CD4-positive, alpha-beta memory T cell (primary cell): ENCODE measurements at regions not wholly inside any gene's neighbourhood (a gene's known extent, or its start where the extent isn't known, plus 50 kb on each side); places are given as distances from the start of the nearest gene placed in this dataset.
"Not testable (repeated sequence)": the region's sequence is repeated elsewhere in the genome, so short reads cannot be mapped to it uniquely, and the experiment has no call there.

Experiments
- CTCF ChIA-PET: fragments of 350-600 bp; sonication (Branson Sonifier 250); formaldehyde crosslinking; loops from one replicate; lab custom pipeline; 2021; ENCODE audit warnings: inconsistent platforms; ENCODE audit not compliant: partially characterized antibody; lab: Charles Lee
- POLR2A ChIA-PET: fragments of 350-600 bp; sonication (Branson Sonifier 250); formaldehyde crosslinking; loops from one replicate; lab custom pipeline; 2021; ENCODE audit not compliant: partially characterized antibody; lab: Charles Lee
- DNase-seq, 5 donors: peaks; one replicate each; pipeline versions ENCODE4 v3.0.0 to v3.0.0-alpha.2; 2020 to 2022; ENCODE audit warnings: mixed read lengths in 1 of 5
- H3K27ac ChIP-seq: one replicate; pipeline ENCODE4 v1.7.0; 2013; ENCODE audit warnings: low read depth, low read length
- H3K27me3 ChIP-seq: 2 replicates; pipeline ENCODE4 v1.7.0; 2013; ENCODE audit warnings: mild to moderate bottlenecking, low read length, moderate library complexity; ENCODE audit not compliant: insufficient read depth
- H3K36me3 ChIP-seq: 2 replicates; pipeline ENCODE4 v1.7.0; 2013; ENCODE audit warnings: mild to moderate bottlenecking, low read length, moderate library complexity; ENCODE audit not compliant: insufficient read depth
- H3K4me1 ChIP-seq: 2 replicates; pipeline ENCODE4 v1.7.0; 2013; ENCODE audit warnings: mild to moderate bottlenecking, low read length, moderate library complexity; ENCODE audit not compliant: insufficient read depth
- H3K4me3 ChIP-seq, 2 donors: one replicate each; pipeline ENCODE4 v1.7.0; 2013; ENCODE audit warnings: low read length in 2 of 2, mild to moderate bottlenecking in 1 of 2
- H3K9me3 ChIP-seq, 2 donors: one replicate each; pipeline ENCODE4 v1.7.0; 2013; ENCODE audit warnings: low read length in 2 of 2, control low read depth in 1 of 2; ENCODE audit not compliant: control insufficient read depth in 1 of 2
- H3K27ac Mint-ChIP-seq, 7 donors: one replicate each; pipeline ENCODE4 v1.8.0; 2020 to 2021; ENCODE audit warnings: mixed read lengths in 7 of 7, mild to moderate bottlenecking in 6 of 7, inconsistent platforms in 3 of 7, moderate library complexity in 3 of 7
- H3K27me3 Mint-ChIP-seq, 2 donors: one replicate each; pipeline ENCODE4 v1.8.0; 2020 to 2021; ENCODE audit warnings: mixed read lengths in 2 of 2
- H3K36me3 Mint-ChIP-seq, 2 donors: one replicate each; pipeline ENCODE4 v1.8.0; 2020 to 2021; ENCODE audit warnings: mixed read lengths in 2 of 2, inconsistent platforms in 1 of 2, mild to moderate bottlenecking in 1 of 2
- H3K4me1 Mint-ChIP-seq, 4 donors: one replicate each; pipeline ENCODE4 v1.8.0; 2020 to 2021; ENCODE audit warnings: mixed read lengths in 4 of 4, mild to moderate bottlenecking in 1 of 4
- H3K4me3 Mint-ChIP-seq, 8 donors: one replicate each; pipeline ENCODE4 v1.8.0; 2020 to 2021; ENCODE audit warnings: mixed read lengths in 8 of 8, mild to moderate bottlenecking in 7 of 8, moderate library complexity in 6 of 8, inconsistent platforms in 3 of 8
- H3K9me3 Mint-ChIP-seq, 8 donors: one replicate each; pipeline ENCODE4 v1.8.0; 2020 to 2021; ENCODE audit warnings: mixed read lengths in 8 of 8, mild to moderate bottlenecking in 5 of 8, inconsistent platforms in 3 of 8, moderate library complexity in 1 of 8
- intact Hi-C: fragments of 100-400 bp; cut with micrococcal nuclease; formaldehyde crosslinking; loops from one replicate; pipeline ENCODE4 v1.15.1; 2023

DNA sequence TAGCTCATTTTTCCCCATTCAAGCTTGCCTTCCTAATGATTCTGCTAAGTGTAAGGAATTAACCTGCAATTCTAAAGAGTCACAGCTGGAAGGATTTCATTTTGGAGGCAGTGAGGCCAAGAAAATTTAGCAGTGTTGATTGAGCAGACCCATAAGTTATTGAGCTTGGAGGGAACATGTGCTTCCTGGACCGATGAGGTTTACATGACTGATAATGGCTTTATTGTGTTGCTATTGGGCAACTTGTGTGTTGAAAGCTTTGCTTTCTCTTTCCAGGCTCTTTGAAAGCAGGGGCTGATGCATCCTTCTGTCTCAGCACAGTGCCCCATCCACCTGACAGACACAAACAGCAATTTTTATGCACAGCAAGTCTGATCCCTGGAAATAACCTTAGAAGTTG is 398.9 kb upstream of the PCSK5 start:
- Histone ChIP-seq H3K27me3 (no peaks in the 10 kb centered on the region), H3K4me1 (no peaks in the 10 kb centered on the region), H3K9me3 (no peaks in the 10 kb centered on the region), H3K27ac (no peak overlapping the region), H3K36me3 (no peaks in the 10 kb centered on the region), H3K4me3 (no peak overlapping the region)
- POLR2A ChIA-PET, result no interaction called here
- DNase-seq, result no peak
- H3K36me3 Mint-ChIP-seq, result no peaks in the 10 kb centered on the region
- peaks cover 0 to 4% (median 0%) of the 10 kb centered on the region in 8 donors for H3K9me3 Mint-ChIP-seq
- peaks cover 0 to 1% of the 10 kb centered on the region in 2 donors for H3K27me3 Mint-ChIP-seq
- H3K4me3 Mint-ChIP-seq, result no peak overlapping the region
- H3K27ac Mint-ChIP-seq, result no peak overlapping the region
- CTCF ChIA-PET, result no interaction called here
- H3K4me1 Mint-ChIP-seq, result no peaks in the 10 kb centered on the region
- intact Hi-C loops, result no loop called here

DNA sequence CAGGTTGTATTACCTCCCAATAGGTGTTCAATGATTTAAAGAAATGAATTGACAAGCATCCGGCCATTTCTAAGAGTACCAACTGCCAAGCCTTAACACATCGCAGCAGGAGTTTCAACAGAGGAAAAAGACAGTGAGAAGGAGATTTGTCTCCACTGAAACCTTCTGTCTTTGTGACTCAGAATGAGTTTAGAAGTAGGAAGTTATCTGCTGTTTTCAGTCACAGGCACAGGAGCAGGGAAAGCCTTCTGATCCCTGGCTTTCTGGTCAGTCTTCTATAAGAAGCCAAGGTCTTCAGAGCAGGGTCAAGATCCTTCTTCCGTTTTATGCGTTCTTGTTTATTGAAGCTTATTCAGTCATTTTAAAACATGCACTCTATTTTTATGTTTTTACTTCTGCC is 390.7 kb upstream of the PCSK5 start:
- Histone ChIP-seq H3K27me3 (no peaks in the 10 kb centered on the region), H3K9me3 (no peaks in the 10 kb centered on the region), H3K4me3 (no peak overlapping the region), H3K36me3 (no peaks in the 10 kb centered on the region), H3K4me1 (no peaks in the 10 kb centered on the region), H3K27ac (no peak overlapping the region)
- Mint-ChIP-seq H3K4me1 (no peaks in the 10 kb centered on the region), H3K36me3 (no peaks in the 10 kb centered on the region), H3K27me3 (peaks cover 0 to 2% of the 10 kb centered on the region in 2 donors), H3K4me3 (no peak overlapping the region), H3K9me3 (peaks cover 0 to 2% (median 0%) of the 10 kb centered on the region in 8 donors), H3K27ac (no peak overlapping the region)
- POLR2A ChIA-PET, result no interaction called here
- CTCF ChIA-PET, result no interaction called here
- intact Hi-C loops, result no loop called here
- no peak for DNase-seq

DNA sequence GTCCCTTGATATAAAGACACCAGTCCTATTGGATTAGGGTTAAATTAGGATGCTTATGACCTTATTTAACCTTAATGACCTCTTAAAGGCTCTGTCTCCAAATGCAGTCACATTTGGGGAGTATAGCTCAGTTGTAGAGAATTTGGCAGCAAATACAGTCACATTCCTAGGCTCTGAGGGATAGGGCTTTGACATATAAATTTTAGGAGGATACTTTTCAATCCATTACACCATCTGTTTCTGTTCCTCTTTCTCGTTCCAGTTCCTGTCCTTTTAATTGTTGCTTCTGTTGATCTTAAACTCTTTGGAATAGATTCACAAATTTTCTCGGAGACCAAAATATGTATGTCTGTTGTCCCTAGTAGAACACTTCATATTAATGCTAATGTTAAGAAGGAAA is 390.0 kb upstream of the PCSK5 start:
- CTCF ChIA-PET, result no interaction called here
- no peak overlapping the region for H3K4me3 Mint-ChIP-seq
- intact Hi-C loops, result no loop called here
- no peaks in the 10 kb centered on the region for H3K36me3 ChIP-seq
- no peaks in the 10 kb centered on the region for H3K36me3 Mint-ChIP-seq
- peaks cover 0 to 2% of the 10 kb centered on the region in 2 donors for H3K27me3 Mint-ChIP-seq
- no peak overlapping the region for H3K27ac ChIP-seq
- H3K27ac Mint-ChIP-seq, result no peak overlapping the region
- no peak for DNase-seq
- H3K9me3 ChIP-seq, result no peaks in the 10 kb centered on the region
- H3K27me3 ChIP-seq, result no peaks in the 10 kb centered on the region
- H3K4me1 ChIP-seq, result no peaks in the 10 kb centered on the region
- POLR2A ChIA-PET, result no interaction called here
- H3K4me1 Mint-ChIP-seq, result no peaks in the 10 kb centered on the region
- H3K9me3 Mint-ChIP-seq, result peaks cover 0 to 2% (median 0%) of the 10 kb centered on the region in 8 donors
- no peak overlapping the region for H3K4me3 ChIP-seq

DNA sequence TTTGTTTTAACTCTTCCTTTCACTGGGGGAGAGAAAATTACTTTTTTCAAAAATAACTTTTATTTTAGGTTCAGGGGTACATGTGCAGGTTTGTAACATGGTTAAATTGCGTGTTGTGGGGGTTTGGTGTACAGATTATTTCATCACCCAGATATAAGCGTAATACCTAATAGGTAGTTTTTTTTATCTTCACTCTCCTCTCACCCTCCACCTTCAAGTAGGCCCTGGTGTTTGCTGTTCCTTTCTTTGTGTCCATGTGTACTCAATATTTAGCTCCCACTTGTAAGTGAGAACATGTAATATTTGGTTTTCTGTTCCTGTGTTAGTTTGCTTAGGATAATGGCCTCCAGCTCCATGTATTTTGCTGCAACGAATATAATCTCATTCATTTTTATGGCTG is 389.5 kb upstream of the PCSK5 start:
- H3K27ac Mint-ChIP-seq, H3K4me1 Mint-ChIP-seq, H3K36me3 ChIP-seq, H3K9me3 ChIP-seq, H3K4me3 Mint-ChIP-seq, H3K9me3 Mint-ChIP-seq, POLR2A ChIA-PET, CTCF ChIA-PET, H3K27me3 ChIP-seq, H3K27ac ChIP-seq, DNase-seq, H3K27me3 Mint-ChIP-seq, H3K36me3 Mint-ChIP-seq, H3K4me1 ChIP-seq, H3K4me3 ChIP-seq, intact Hi-C loops: not testable (repeated sequence)

DNA sequence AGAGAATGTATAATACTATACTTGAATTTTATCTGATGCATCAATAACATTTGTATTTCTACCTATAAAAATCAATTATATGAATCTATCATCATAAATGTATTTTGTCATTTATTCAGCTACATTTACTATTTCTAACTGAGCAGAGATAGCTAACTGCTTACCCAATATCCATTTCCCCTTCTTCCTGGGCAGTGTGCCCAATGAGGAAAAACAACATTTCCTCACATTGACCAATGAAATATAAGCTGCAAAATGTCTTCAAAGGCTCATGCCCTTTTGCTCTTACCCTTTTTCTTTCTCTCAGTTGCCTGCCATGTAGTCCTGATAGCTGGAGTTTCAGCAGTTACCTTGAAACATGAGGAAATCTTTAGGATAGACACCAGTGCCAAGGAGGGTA is 385.8 kb upstream of the PCSK5 start:
- DNase-seq, result no peak
- Mint-ChIP-seq H3K27me3 (peaks cover 0 to 2% of the 10 kb centered on the region in 2 donors), H3K4me3 (no peak overlapping the region), H3K36me3 (no peaks in the 10 kb centered on the region), H3K9me3 (peaks cover 0 to 5% (median 0%) of the 10 kb centered on the region in 8 donors), H3K4me1 (no peaks in the 10 kb centered on the region), H3K27ac (no peak overlapping the region)
- H3K36me3 ChIP-seq, result no peaks in the 10 kb centered on the region
- CTCF ChIA-PET, result interaction anchor here (1.0 kb wide), 1 partner anchor 16 kb away, joined by 3 read pairs; no protein-coding TSS in a partner anchor
- intact Hi-C loops, result no loop called here
- H3K4me1 ChIP-seq, result no peaks in the 10 kb centered on the region
- POLR2A ChIA-PET, result no interaction called here
- H3K27me3 ChIP-seq, result no peaks in the 10 kb centered on the region
- no peak overlapping the region for H3K27ac ChIP-seq
- no peak overlapping the region for H3K4me3 ChIP-seq
- H3K9me3 ChIP-seq, result no peaks in the 10 kb centered on the region

DNA sequence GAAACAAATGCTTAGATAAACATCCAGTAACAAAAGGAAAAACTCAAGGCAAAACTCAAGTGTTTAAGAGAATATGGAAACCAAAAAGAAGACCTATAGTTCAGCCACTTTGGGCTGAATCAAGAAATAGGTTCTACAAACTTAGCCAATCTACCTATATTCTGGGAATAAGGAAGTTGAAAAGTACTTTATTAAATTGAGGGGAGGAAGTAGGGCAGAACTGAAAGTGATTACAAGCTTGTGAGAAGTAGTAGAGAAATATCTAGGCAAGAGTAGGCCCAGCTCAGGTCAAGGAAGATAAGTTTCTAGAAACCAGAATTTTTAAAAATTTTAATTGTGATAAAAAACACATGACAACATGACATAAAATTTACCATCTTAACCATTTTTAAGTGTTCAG is 384.8 kb upstream of the PCSK5 start:
- Mint-ChIP-seq H3K9me3 (peaks cover 0 to 5% (median 0%) of the 10 kb centered on the region in 8 donors), H3K27me3 (peaks cover 0 to 2% of the 10 kb centered on the region in 2 donors), H3K4me1 (no peaks in the 10 kb centered on the region), H3K36me3 (no peaks in the 10 kb centered on the region), H3K27ac (no peak overlapping the region), H3K4me3 (no peak overlapping the region)
- CTCF ChIA-PET, result interaction anchor here (1.0 kb wide), 1 partner anchor 15 kb away, joined by 3 read pairs; no protein-coding TSS in a partner anchor
- intact Hi-C loops, result no loop called here
- POLR2A ChIA-PET, result no interaction called here
- no peaks in the 10 kb centered on the region for H3K27me3 ChIP-seq
- no peak overlapping the region for H3K4me3 ChIP-seq
- DNase-seq, result no peak
- H3K36me3 ChIP-seq, result no peaks in the 10 kb centered on the region
- H3K4me1 ChIP-seq, result no peaks in the 10 kb centered on the region
- no peak overlapping the region for H3K27ac ChIP-seq
- no peaks in the 10 kb centered on the region for H3K9me3 ChIP-seq

DNA sequence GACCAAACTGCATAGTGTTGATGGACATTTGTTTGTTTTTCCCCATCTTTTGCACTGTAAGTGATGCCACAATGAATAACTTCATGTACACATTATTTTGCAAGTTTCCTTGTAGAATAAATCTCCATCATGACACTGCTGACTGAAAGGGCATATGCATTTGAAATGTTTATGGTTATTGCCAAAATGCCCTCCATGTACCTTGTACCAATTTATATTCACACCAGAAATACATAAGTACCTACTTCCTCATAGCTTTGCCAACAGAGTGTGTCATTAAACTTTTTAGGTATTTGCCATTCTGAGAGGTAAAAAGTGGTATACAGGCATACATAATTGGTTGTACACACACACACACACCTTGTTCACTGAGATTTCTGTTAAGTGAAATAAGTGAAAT is 361.0 kb upstream of the PCSK5 start:
- Histone ChIP-seq H3K9me3 (no peaks in the 10 kb centered on the region), H3K27ac (no peak overlapping the region), H3K4me1 (no peaks in the 10 kb centered on the region), H3K27me3 (no peaks in the 10 kb centered on the region), H3K36me3 (no peaks in the 10 kb centered on the region), H3K4me3 (no peak overlapping the region)
- H3K4me3 Mint-ChIP-seq, result no peak overlapping the region
- H3K27ac Mint-ChIP-seq, result no peak overlapping the region
- no peaks in the 10 kb centered on the region for H3K36me3 Mint-ChIP-seq
- ChIA-PET POLR2A (no interaction called here), CTCF (no interaction called here)
- H3K27me3 Mint-ChIP-seq, result peaks cover 0 to 2% of the 10 kb centered on the region in 2 donors
- no peak for DNase-seq
- no peaks in the 10 kb centered on the region for H3K4me1 Mint-ChIP-seq
- intact Hi-C loops, result no loop called here
- H3K9me3 Mint-ChIP-seq, result peaks cover 0 to 7% (median 0%) of the 10 kb centered on the region in 8 donors

DNA sequence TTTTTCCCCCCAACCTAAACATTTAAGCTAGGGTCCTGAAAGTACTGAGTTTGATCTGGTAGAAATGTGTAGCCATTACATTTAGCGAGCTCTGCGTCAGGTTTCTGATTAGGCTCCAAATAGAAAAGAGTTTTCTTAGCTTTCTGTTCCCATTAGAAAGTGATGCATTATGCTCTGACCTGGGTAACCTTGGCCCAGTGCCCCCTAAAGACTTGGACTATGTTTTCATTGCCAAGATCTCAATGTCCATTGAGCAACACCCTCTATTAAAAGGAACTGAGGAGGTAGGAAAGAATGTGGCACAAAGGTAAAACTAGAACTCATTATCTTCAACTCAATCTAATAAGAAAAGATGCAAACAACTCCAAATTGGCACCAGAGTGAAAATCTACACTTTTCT is 358.9 kb upstream of the PCSK5 start:
- no peaks in the 10 kb centered on the region for H3K9me3 ChIP-seq
- ChIA-PET CTCF (no interaction called here), POLR2A (no interaction called here)
- intact Hi-C loops, result no loop called here
- peaks cover 0 to 2% of the 10 kb centered on the region in 2 donors for H3K27me3 Mint-ChIP-seq
- H3K4me1 Mint-ChIP-seq, result no peaks in the 10 kb centered on the region
- peaks cover 0 to 5% (median 0%) of the 10 kb centered on the region in 8 donors for H3K9me3 Mint-ChIP-seq
- no peaks in the 10 kb centered on the region for H3K36me3 ChIP-seq
- H3K27me3 ChIP-seq, result no peaks in the 10 kb centered on the region
- H3K27ac ChIP-seq, result no peak overlapping the region
- no peak overlapping the region for H3K4me3 ChIP-seq
- no peak overlapping the region for H3K27ac Mint-ChIP-seq
- H3K36me3 Mint-ChIP-seq, result no peaks in the 10 kb centered on the region
- no peak for DNase-seq
- H3K4me1 ChIP-seq, result no peaks in the 10 kb centered on the region
- no peak overlapping the region for H3K4me3 Mint-ChIP-seq
